ENCODE measurements at regions not wholly inside any gene's neighbourhood (a gene's known extent, or its start where the extent isn't known, plus 50 kb on each side); places are given as distances from the start of the nearest gene placed in this dataset.

DNA sequence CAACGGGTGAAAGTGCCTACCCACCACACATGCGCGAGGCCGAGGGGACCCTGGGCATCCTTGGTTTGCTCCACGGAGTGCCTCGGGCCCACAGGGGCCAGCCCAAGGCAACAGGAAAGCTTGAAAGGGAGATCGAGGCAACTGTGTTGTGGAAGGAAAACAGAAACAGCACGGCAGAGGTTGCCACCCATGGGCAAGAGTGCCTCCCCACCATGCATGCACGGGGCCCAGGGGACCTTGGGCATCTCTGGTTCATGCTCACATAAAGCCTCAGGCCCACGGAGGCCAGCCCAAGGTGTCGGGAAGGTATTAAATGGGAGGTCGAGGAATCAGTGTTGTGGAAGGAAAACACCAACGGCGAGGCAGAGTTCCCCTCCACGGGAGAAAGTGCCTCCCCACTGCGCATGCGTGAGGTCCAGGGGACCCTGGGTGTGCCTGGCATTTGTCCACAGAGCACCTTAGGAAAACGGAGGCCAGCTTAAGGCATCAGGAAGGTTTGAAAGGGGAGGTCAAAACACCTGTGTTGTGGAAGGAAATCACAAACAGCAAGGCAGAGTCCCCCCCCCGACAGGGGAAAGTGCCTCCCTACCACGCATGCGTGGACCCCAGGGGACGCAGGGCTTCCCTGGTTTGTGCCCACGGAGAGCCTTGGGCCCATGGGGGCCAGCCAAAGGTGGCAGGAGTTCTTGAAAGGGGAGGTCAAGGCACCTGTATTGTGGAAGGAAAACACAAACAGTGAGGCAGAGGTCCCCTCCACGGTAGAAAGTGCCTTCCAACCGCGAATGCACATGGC lies 367.3 kb downstream of the ALG10 start:
- no peak overlapping the region for H3K4me3 ChIP-seq (ENCODE audit: low read depth, low read length)
- TF ChIP-seq, protein P1, sequence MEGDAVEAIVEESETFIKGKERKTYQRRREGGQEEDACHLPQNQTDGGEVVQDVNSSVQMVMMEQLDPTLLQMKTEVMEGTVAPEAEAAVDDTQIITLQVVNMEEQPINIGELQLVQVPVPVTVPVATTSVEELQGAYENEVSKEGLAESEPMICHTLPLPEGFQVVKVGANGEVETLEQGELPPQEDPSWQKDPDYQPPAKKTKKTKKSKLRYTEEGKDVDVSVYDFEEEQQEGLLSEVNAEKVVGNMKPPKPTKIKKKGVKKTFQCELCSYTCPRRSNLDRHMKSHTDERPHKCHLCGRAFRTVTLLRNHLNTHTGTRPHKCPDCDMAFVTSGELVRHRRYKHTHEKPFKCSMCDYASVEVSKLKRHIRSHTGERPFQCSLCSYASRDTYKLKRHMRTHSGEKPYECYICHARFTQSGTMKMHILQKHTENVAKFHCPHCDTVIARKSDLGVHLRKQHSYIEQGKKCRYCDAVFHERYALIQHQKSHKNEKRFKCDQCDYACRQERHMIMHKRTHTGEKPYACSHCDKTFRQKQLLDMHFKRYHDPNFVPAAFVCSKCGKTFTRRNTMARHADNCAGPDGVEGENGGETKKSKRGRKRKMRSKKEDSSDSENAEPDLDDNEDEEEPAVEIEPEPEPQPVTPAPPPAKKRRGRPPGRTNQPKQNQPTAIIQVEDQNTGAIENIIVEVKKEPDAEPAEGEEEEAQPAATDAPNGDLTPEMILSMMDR (IDR thresholded peaks at IDR 0.05; ENCODE audit: low read depth, low read length, missing control alignments) = no peak
- no peak for DNase-seq (ENCODE audit: low read depth)

DNA sequence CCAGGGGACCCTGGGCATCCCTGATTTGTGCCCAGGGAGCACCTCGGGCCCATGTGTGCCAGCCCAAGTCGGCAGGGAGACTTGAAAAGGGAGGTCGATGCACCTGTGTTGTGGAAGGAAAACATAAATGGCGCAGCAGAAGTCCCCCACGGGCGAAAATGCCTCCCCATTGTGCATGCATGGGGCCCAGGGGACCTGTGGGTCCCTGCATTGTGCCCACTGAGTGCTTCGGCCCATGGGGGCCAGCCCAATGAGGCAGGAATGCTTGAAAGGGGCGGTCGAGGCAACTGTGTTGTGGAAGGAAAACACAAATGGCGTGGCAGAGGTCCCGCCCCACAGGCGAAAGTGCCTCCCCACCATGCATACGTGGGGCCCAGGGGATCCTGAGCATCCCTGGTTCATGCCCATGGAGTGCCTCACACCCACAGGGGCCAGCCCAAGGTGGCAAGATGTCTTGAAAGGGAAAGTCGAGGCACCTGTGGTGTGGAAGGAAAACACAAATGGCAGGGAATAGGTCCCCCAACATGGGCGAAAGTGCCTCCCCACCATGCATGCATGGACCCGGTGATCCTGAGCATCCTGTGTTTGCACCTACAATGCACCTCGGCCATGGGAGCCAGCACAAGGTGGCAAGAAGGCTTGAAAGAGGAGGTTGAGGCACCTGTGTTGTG lies 368.0 kb downstream of the ALG10 start:
- DNase-seq (ENCODE audit: low read depth) = no peak
- H3K4me3 ChIP-seq (ENCODE audit: low read depth, low read length) = no peak overlapping the region
- TF ChIP-seq, protein P1 (IDR thresholded peaks at IDR 0.05; ENCODE audit: low read depth, low read length, missing control alignments) = no peak

GRCh38 chr12:34390846-34391700 lies 368.8 kb downstream of the ALG10 start:
- no peak overlapping the region for H3K4me3 ChIP-seq (ENCODE audit: low read depth, low read length)
- TF ChIP-seq, protein P1 (IDR thresholded peaks at IDR 0.05; ENCODE audit: low read depth, low read length, missing control alignments) = no peak
- DNase-seq (ENCODE audit: low read depth) = no peak

DNA sequence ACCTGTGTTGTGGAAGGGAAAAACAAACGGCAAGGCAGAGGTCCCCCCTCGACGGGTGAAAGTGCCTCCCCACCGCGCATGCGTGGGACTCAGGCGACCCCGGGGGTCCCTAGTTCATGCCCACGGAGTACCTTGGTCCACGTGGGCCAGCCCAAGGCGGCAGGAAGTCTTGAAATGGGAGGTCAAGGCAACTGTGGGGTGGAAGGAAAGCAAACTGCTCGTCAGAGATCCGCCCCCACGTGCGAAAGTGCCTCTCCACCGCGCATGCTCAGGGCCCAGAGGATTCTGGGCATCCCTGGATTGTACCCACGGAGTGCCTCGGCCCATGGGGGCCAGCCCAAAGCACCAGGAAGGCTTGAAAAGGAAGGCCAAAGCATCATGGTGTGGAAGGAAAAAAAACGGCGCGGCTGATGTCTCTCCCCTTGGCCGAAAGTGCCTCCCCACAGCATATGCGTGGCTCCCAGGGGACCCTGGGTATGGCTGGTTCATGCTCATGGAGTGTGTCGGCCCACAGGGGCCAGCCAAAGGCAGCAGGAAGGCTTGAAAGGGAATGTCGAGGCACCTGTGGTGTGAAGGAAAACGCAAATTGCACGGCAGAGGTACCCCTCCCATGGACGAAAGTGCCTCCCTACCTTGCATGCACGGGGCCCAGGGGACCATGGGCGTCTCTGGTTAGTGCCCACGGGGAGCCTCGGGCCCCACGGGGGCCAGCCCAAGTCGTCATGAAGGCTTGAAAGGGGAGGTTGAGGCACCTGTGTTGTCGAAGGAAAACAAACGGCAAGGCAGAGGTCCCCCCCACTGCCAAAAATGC lies 369.7 kb downstream of the ALG10 start:
- DNase-seq (ENCODE audit: low read depth) = no peak
- H3K4me3 ChIP-seq (ENCODE audit: low read depth, low read length) = no peak overlapping the region
- TF ChIP-seq, protein P1 (IDR thresholded peaks at IDR 0.05; ENCODE audit: low read depth, low read length, missing control alignments) = no peak

- TF ChIP-seq, protein P1 (IDR thresholded peaks at IDR 0.05; ENCODE audit: low read depth, low read length, missing control alignments) = no peak
- DNase-seq (ENCODE audit: low read depth) = no peak
- H3K4me3 ChIP-seq (ENCODE audit: low read depth, low read length) = no peak overlapping the region
These were observed 370.4 kb downstream of the ALG10 start for GRCh38 chr12:34392741-34393085.

- no peak for DNase-seq (ENCODE audit: low read depth)
- no peak overlapping the region for H3K4me3 ChIP-seq (ENCODE audit: low read depth, low read length)
- TF ChIP-seq, protein P1 (IDR thresholded peaks at IDR 0.05; ENCODE audit: low read depth, low read length, missing control alignments) = no peak
These were observed 371.0 kb downstream of the ALG10 start for GRCh38 chr12:34393086-34393820.
